ENCODE measurements at regions not wholly inside any gene's neighbourhood (a gene's known extent, or its start where the extent isn't known, plus 50 kb on each side); places are given as distances from the start of the nearest gene placed in this dataset.
"Not testable (repeated sequence)": the region's sequence is repeated elsewhere in the genome, so short reads cannot be mapped to it uniquely, and the experiment has no call there.

- DNase-seq = no peak
Measured at GRCh38 chr3:110493438-110494092, 578.1 kb upstream of the NECTIN3 start.

GRCh38 chr3:110494093-110494490, 577.5 kb upstream of the NECTIN3 start:
- no peak for DNase-seq

- no peak for DNase-seq
Measured at GRCh38 chr3:110494728-110495127, 576.9 kb upstream of the NECTIN3 start.

GRCh38 chr3:110495201-110495927, 576.3 kb upstream of the NECTIN3 start:
- no peak for DNase-seq

- DNase-seq = no peak
Measured at GRCh38 chr3:110504401-110504800, 567.2 kb upstream of the NECTIN3 start.

- DNase-seq = no peak
Measured at GRCh38 chr3:110504901-110505300, 566.7 kb upstream of the NECTIN3 start.

GRCh38 chr3:110506890-110507289, 564.7 kb upstream of the NECTIN3 start:
- no peak for DNase-seq

GRCh38 chr3:110507570-110507969, 564.0 kb upstream of the NECTIN3 start:
- not testable (repeated sequence) for DNase-seq

GRCh38 chr3:110512961-110513360, 558.7 kb upstream of the NECTIN3 start:
- DNase-seq = no peak

- no peak for DNase-seq
Measured at GRCh38 chr3:110518031-110518430, 553.6 kb upstream of the NECTIN3 start.

GRCh38 chr3:110519071-110519470, 552.5 kb upstream of the NECTIN3 start:
- no peak for DNase-seq

GRCh38 chr3:110521019-110521418, 550.6 kb upstream of the NECTIN3 start:
- no peak for DNase-seq

- not testable (repeated sequence) for DNase-seq
Measured at GRCh38 chr3:110525558-110526064, 546.0 kb upstream of the NECTIN3 start.

GRCh38 chr3:110526777-110527727, 544.6 kb upstream of the NECTIN3 start:
- no peak for DNase-seq

- DNase-seq = no peak
Measured at GRCh38 chr3:110528305-110529121, 543.1 kb upstream of the NECTIN3 start.

GRCh38 chr3:110530902-110531301, 540.7 kb upstream of the NECTIN3 start:
- no peak for DNase-seq

GRCh38 chr3:110533089-110533488, 538.5 kb upstream of the NECTIN3 start:
- DNase-seq = no peak

GRCh38 chr3:110542552-110543150, 529.0 kb upstream of the NECTIN3 start:
- no peak for DNase-seq

GRCh38 chr3:110544730-110545129, 526.9 kb upstream of the NECTIN3 start:
- no peak for DNase-seq

- DNase-seq = no peak
Measured at GRCh38 chr3:110550511-110550910, 521.1 kb upstream of the NECTIN3 start.

- DNase-seq = no peak
Measured at GRCh38 chr3:110562621-110563020, 509.0 kb upstream of the NECTIN3 start.

GRCh38 chr3:110564674-110565073, 506.9 kb upstream of the NECTIN3 start:
- no peak for DNase-seq
